ENCODE measurements at regions not wholly inside any gene's neighbourhood (a gene's known extent, or its start where the extent isn't known, plus 50 kb on each side); places are given as distances from the start of the nearest gene placed in this dataset.

DNA sequence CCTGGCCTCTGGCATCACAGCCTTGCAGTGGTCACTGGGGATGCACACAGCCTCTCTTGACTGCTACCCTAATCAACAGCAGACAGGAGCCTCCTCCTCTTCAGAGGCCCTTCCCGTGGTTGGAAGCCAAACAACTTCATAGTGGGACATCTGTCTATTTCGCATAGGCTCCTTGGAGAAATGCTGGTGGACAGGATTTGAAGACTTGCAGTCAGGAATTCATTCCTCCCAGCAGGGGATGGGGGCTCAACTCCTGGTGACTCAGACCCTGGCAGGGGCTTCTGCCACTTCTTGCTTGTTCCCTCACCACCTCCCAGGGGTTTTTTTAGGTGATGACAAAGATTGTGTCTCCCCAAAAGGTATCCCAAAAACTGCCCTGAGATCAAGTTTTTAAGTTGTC is 191.7 kb upstream of the CAMK1G start:
- no peak for ATAC-seq (ENCODE audit: low FRiP score)
- TF ChIP-seq, protein P1, sequence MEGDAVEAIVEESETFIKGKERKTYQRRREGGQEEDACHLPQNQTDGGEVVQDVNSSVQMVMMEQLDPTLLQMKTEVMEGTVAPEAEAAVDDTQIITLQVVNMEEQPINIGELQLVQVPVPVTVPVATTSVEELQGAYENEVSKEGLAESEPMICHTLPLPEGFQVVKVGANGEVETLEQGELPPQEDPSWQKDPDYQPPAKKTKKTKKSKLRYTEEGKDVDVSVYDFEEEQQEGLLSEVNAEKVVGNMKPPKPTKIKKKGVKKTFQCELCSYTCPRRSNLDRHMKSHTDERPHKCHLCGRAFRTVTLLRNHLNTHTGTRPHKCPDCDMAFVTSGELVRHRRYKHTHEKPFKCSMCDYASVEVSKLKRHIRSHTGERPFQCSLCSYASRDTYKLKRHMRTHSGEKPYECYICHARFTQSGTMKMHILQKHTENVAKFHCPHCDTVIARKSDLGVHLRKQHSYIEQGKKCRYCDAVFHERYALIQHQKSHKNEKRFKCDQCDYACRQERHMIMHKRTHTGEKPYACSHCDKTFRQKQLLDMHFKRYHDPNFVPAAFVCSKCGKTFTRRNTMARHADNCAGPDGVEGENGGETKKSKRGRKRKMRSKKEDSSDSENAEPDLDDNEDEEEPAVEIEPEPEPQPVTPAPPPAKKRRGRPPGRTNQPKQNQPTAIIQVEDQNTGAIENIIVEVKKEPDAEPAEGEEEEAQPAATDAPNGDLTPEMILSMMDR (IDR thresholded peaks at IDR 0.05) = no peak
- no peak for DNase-seq (ENCODE audit: low spot score)

DNA sequence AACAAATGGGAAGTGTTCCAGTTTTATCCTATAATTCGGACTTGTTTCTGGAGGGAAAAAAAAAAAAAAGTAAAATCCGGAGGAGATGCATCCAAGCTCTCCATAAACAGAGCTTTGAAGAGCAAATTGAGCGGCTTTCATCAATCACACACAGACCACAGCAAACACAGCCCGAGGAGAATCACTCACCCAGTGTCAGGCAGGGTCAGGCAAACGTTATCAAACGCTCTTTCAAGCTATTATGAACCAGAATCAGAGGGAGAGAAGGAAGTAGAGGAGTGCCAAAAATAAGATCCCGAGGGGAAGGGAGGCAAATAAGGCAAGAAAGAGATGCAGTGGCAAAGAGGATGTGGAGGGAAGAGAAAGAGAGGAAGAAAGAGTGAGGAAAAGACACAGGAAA is 188.3 kb upstream of the CAMK1G start:
- DNase-seq (ENCODE audit: low spot score) (no peak), ATAC-seq (ENCODE audit: low FRiP score) (no peak)
- TF ChIP-seq, protein P1 (IDR thresholded peaks at IDR 0.05) = no peak

DNA sequence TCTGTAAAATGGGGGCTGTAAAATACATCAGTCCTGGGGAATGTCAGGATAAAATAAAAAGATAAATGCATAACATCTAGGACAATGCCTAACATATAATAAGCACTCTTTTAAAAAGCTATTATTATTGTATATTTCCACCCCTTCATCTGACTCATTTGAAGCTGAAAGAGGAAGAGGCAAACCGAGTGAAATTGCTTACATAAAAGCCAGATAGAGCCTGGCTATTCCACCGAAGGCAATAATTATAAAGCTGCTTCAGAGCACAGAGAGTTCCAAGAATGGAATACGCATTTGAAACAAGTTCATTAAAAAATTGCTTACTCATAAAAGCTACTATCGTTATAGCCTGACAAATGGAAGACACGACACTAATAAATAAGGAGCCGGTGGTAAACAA is 186.1 kb upstream of the CAMK1G start:
- TF ChIP-seq, protein P1 (IDR thresholded peaks at IDR 0.05) = no peak

DNA sequence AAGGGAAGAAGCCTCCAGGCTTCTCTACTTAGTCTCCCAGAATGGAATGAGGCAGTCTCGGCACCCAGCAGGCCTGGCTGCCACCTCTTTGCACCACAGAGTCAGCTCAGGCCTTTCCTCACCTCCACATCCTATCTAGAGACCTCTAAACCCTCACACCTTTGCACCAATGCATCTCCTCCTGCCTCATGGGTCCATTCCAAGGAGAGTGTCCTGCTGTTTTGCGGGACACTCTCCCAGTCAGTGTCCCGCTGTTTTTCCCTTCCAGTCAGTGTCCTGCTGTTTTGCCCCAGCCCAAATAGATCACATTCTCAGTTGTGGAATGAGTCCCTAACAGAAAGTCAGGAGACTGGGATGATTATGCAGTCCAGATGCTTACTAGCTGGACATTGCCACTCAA is 185.6 kb upstream of the CAMK1G start:
- no peak for ATAC-seq (ENCODE audit: low FRiP score)
- TF ChIP-seq, protein P1 (IDR thresholded peaks at IDR 0.05) = no peak
- no peak for DNase-seq (ENCODE audit: low spot score)

More for the DNA sequence above, 186.1 kb upstream of the CAMK1G start:
- ATAC-seq (ENCODE audit: low FRiP score) = no peak
- DNase-seq (ENCODE audit: low spot score) = no peak

DNA sequence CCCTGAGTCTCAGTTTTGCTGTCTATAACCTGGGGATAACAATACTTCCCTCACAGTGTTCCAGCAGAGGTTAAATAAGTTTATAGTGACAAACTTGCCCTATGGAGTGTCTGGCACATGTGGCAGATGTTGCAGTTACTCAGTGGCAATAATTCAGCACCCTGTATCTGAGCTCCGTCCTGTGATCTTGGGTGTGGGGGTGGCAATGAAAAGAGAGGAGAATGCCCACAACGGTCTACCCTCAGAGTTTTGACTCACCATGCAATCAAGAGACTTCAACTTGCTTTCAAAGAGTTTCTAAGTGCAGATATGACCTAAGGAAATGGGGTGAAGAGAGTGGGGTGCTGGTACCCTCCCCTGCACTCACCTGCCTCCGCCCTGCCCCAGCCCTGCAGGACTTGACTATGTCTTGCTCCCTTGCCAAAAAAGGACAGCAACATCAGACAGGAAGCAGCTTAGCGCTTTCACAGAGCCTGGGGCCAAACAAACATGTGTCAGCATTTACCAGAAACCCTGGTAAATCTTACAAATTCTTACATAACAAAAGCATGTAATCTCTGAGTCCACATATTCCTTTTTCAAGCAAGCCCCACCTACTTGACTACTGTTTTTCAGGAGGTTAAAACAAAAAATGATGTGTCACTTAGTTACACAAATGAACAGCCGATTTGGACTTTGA is 185.1 kb upstream of the CAMK1G start:
- TF ChIP-seq, protein P1 (IDR thresholded peaks at IDR 0.05) = no peak
- DNase-seq (ENCODE audit: low spot score) (no peak), ATAC-seq (ENCODE audit: low FRiP score) (peak; percentile 92)

DNA sequence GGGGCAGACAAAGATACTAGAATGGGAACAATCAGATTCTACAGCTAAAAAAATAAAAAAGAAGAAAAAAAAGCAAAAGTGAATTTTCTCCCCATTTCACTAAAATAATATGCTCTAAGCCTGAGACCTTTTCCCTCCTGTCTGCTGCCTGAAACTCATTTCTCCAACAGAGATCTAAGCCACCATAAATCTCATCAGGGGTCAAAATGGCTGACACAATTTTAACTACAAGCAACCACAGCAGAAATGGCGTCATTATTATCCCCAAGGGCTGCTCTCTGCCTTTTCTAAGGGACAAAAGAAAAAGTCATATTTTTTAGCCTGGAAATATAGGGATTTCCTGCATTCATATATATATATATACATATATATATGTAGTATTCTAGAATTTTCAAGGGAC is 183.7 kb upstream of the CAMK1G start:
- ATAC-seq (ENCODE audit: low FRiP score) = no peak
- DNase-seq (ENCODE audit: low spot score) = no peak
- TF ChIP-seq, protein P1 (IDR thresholded peaks at IDR 0.05) = no peak
